HG03064 (cell line): ENCODE measurements at regions not wholly inside any gene's neighbourhood (a gene's known extent, or its start where the extent isn't known, plus 50 kb on each side); places are given as distances from the start of the nearest gene placed in this dataset.

Experiments used
- ATAC-seq: cut with Tn5 transposase; IDR thresholded peaks from one replicate; pipeline ENCODE4 v1.9.1; 2021; ENCODE audit warnings: low read depth; ENCODE audit not compliant: unreplicated experiment

GRCh38 chr13:107866941-107867623 lies 348.3 kb downstream of the LIG4 start:
- ATAC-seq: no peak

DNA sequence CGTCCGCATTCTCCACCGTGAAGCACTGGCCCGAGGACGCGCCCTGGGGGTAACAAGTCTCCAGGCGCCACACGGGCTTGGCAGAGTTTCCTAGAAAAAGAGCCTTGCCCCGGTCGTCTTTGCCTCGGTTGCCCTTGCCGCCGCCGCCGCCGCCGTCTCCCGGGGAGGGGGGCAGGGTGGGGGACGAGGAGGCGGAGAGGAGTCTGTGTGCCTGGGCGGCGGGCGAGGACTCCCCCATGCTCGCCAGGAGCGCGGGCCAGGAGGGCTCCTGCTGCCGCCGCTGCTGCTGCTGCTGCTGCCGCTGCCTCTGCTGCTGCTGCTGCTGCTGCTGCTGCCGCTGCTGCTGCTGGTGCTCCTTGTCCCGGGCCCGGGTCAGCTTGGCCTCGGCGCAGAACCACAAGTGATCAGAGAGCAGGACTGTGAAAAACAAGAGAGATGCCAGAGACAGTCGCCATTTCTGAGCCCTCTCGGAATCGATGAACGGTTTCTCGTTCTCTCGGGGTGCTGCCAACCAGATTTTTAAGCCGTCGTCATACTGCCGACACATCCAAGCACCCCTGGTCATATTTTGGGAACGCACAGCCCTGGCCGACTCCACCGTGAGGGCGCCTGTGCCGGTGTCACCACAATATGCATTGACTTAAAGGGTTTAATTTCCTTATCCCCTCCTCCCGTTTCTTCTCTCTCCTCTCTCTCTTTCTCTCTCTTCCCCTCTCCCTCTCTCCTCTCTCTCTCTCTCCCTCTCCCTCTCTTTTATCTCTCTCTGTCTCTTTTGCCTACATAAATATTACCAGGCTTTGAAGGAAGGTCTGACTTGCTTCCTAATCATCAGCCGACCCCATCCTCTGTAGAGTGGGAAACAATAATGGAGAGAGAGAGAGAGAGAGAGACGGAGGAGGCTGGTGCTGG lies 349.1 kb downstream of the LIG4 start:
- ATAC-seq: no peak

- no peak for ATAC-seq
Observed at GRCh38 chr13:107865643-107866031, 349.7 kb downstream of the LIG4 start.

- ATAC-seq: no peak
Observed at GRCh38 chr13:107865318-107865575, 350.1 kb downstream of the LIG4 start.

DNA sequence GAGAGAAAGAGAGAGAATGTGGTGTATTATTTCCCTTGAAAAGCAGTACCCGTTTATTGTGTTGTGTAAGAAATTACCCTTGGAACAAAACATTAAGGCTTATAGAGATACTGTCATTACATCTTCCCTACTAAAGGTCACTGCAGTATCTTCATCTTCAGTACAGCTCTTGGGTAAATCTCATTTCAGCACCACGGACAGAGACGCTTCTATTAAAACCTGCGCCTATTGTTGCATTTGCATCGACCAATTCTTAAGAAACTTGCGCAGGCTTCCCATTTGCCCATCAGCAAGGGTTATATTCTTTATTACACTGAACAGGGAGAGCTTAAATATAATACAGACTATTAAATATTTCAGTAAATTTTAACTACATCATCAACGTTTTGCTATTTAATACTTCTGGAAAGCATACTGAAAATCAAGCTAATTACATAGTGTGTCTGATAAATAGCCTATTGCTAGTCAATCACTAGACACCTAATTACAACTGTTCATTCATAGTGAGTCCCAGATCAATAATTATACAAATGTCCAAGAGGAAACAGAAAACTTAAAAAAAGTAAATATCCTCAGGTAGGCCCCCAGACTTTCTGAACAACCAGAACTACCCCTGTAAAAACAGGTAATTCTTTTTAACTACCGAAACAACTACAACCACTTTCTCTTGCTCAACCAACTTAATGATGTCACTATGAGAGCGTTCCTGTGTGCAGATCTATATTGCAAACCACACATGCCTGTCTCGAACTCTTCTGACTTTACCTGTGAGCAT lies 350.6 kb downstream of the LIG4 start:
- no peak for ATAC-seq

DNA sequence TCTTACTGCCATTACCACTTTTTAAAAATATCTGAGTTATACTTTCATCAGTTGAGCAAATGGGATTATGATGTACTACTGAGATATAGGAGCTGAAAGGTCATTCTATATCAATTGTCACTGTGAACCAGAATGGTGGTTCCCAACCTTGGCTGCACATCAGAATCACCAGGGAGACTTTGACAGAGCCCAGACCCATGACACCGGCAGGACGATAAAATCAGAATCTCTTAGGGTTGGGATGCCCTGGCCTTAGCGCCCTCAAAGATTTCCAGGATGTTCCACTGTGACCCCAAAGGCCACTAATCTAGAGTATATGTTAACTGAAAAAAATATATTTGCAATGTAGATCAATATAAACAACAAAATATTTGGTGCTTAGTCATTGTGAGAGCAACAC lies 355.1 kb downstream of the LIG4 start:
- ATAC-seq: no peak

DNA sequence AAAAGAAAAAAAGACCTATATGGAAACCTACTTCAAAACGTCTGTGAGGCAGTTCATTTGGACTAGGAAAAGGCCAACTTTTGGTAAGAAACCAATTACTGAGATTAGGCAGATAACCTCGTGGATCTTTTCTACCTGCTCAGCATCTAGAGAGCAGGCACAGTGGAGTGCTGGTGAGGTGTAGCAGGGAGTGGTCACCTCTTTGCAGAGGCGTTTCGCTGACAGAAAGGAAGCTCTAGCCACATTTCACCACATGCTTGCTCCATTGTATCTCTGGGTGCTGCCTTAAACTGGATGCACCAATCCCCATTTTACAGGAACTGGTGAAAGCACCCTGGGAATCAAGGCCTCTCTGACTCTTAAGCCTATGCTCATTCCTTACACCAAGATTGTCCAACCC lies 360.5 kb downstream of the LIG4 start:
- ATAC-seq: no peak

GRCh38 chr13:107852072-107852471 lies 363.3 kb downstream of the LIG4 start:
- no peak for ATAC-seq

DNA sequence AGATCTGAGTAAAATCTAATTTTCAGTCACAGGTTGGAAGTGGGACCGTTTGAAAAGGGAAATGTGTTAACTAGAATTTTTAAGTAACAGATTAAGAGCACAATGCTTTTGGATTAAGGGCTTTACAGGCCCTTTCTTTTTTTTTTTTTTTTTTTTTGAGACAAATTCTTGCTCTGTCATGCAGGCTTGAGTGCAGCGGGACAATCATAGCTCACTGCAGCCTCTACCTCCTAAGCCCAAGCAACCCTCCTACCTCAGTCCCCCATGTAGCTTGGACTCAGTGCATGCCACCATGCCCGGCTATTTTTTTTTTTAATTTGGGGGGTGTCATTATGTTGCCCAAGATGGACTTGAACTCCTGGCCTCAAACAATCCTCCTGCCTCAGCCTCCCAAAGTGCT lies 363.7 kb downstream of the LIG4 start:
- no peak for ATAC-seq

DNA sequence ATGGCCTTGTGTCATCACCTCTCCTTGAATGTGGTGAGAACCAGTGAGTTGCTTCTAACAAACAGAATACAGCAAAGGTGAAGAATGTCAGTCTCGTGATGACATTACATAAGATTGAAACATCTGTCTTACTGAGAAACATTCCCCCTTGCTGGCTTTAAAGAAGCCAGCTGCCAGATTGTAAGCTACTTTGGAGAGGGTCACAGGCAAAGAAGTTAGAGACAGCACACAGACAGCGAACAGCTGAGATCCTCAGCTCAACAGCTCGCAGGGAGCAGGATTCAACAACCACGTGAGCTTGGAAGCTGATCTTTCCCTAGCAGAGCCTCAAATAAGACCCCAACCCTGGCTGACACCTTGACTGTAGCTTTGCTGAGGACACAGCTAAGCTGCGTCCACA lies 367.9 kb downstream of the LIG4 start:
- ATAC-seq: no peak

DNA sequence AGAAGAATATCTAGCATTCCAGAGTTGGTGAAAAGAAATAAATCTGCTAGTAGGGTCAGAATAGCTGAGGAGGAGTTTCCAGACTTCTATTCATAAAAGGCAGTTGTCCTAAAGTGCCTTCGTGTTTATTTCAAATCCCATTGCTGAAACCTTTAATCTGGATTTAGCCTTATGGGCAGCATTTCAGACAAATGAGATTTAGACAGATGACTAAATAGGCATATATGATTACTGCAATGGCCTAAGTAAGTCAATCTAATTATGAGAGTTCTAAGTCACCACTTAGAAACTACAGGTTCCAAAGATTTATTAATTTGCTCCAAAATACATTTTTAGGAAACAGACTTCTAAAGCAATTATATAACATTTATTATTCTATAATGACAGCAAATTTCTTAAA lies 368.7 kb downstream of the LIG4 start:
- no peak for ATAC-seq

- no peak for ATAC-seq
Observed at GRCh38 chr13:107845911-107846310, 369.4 kb downstream of the LIG4 start.

DNA sequence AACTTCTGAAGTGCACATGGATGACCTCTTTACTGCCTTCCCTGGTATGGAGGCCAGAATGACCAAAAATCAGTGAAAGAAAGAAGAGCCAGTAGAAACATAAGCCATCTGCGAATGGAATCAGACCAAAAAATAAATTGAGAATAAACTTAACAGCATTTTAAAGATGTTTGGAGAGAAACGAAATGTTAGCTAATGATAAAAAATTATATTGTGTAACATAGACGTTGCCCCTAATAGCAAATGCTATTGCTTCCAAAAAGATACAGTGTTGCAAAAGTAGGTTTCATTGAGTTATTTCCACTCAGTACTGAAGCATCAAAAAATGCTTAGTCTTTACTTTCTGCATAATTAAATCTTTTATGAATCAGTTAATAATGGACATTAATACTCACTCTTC lies 371.7 kb downstream of the LIG4 start:
- ATAC-seq: no peak

- ATAC-seq: no peak
Observed at GRCh38 chr13:107843281-107843680, 372.1 kb downstream of the LIG4 start.

GRCh38 chr13:107842562-107843180 lies 372.7 kb downstream of the LIG4 start:
- ATAC-seq: no peak

- no peak for ATAC-seq
Observed at GRCh38 chr13:107838588-107839161, 376.7 kb downstream of the LIG4 start.

- no peak for ATAC-seq
Observed at GRCh38 chr13:107836685-107837084, 378.7 kb downstream of the LIG4 start.

DNA sequence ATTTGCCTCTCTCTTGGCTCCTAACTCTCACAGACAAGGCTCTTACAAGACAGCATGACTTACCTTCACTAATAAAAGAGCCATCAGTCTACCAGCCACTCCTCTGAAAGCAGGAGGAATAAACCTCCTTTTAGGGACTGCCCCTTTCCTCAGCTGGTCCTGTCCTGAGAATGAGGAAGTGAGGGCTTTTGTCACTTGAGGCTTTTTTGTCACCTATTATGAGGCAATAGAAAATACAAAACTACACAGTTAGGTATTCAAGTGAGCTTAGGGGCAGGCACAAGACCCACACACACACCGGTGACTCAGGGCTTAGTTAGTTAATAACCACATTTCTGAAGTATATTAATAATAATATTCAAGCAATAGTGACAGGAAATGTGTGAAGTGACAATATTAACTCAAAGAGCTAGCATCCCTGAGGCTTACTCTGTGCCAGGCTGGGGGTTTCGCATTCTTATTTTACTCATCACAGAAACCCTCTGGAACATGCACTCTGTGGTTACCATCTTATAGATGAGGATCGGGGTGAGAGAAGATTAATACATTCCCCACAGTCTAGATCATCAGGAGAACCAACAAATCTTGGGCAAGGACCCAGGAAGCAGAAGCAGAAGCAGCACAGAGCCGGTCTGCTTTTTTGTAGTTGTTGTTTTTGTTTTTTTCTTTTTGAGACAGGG lies 379.9 kb downstream of the LIG4 start:
- no peak for ATAC-seq

DNA sequence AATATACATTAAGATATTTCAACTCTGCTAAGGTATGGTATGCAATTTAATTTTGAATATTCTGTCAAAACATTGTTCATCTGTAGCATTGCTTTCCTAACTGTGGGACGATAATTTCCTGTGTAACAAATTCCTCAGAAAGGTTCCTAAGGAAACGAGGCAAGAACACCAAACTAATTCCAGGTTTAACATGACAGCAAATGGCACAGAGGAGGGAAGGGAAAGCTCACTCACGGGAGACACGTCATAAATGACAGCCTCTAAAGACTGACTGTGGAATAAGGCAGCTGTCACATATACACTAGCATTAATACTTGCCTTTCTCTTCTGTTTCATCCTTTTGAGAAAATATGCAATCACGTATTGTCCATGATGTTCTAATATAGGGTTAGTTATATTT lies 380.6 kb downstream of the LIG4 start:
- ATAC-seq: no peak

GRCh38 chr13:107834281-107834680 lies 381.1 kb downstream of the LIG4 start:
- no peak for ATAC-seq
